SK-N-SH (cell line): ENCODE measurements at regions not wholly inside any gene's neighbourhood (a gene's known extent, or its start where the extent isn't known, plus 50 kb on each side); places are given as distances from the start of the nearest gene placed in this dataset.

Experiments used
- CTCF ChIA-PET: fragments of 300-600, 350-600 bp; formaldehyde crosslinking; extraction: SDS; loops from one replicate; lab custom pipeline; 2021; lab: Yijun Ruan, JAX
- POLR2A ChIA-PET: fragments of 350-600 bp; sonication (Branson Sonifier 250); formaldehyde crosslinking; extraction: SDS; loops from one replicate; lab custom pipeline; 2020; ENCODE audit warnings: antibody characterized with exemption, inconsistent platforms; lab: Yijun Ruan, JAX
- DNase-seq: peaks from one replicate; pipeline ENCODE4 v3.0.0; 2012
- H2AFZ ChIP-seq: fragments of 200-600 bp; sonication (generic); 2 replicates; pipeline ENCODE4 v1.8.1; 2016; ENCODE audit warnings: antibody characterized with exemption, mild to moderate bottlenecking, low read depth
- H3F3A ChIP-seq: fragments of 200-600 bp; sonication (generic); replicated peaks from 2 replicates; pipeline ENCODE3; 2016; ENCODE audit warnings: antibody characterized with exemption, mild to moderate bottlenecking; ENCODE audit not compliant: insufficient read depth
- H3K27ac ChIP-seq, 2 experiments: fragments of 200-500 bp in 1 of 2; fragments of 200-600 bp in 1 of 2; sonication (Bioruptor generic) in 1 of 2; sonication (generic), shearing (Covaris generic) in 1 of 2; 2 replicates each; pipeline versions ENCODE4 v1.5.1 to v1.6.1; 2014 to 2016; ENCODE audit warnings: low read depth in 2 of 2, inconsistent platforms in 1 of 2, low read length in 1 of 2, mild to moderate bottlenecking in 1 of 2, mixed read lengths in 1 of 2
- H3K27me3 ChIP-seq: fragments of 200-600 bp; sonication (generic), shearing (Covaris generic); 2 replicates; pipeline ENCODE4 v1.6.1; 2016; ENCODE audit warnings: mixed run types; ENCODE audit not compliant: insufficient read depth
- H3K36me3 ChIP-seq, 2 experiments: fragments of 200-500 bp in 1 of 2; fragments of 200-600 bp in 1 of 2; sonication (Bioruptor generic) in 1 of 2; sonication (generic) in 1 of 2; replicated peaks in 1 of 2; 2 replicates each; pipeline versions ENCODE3 to v1.5.1; 2014 to 2016; ENCODE audit warnings: low read length in 1 of 2, mild to moderate bottlenecking in 1 of 2; ENCODE audit not compliant: insufficient read depth in 2 of 2, control insufficient read depth in 1 of 2
- H3K4me1 ChIP-seq, 2 experiments: fragments of 200-500 bp in 1 of 2; fragments of 200-600 bp in 1 of 2; sonication (Bioruptor generic) in 1 of 2; sonication (generic), shearing (Covaris generic) in 1 of 2; 2 replicates each; pipeline versions ENCODE4 v1.5.1 to v1.6.1; 2014 to 2016; ENCODE audit warnings: low read depth in 1 of 2, low read length in 1 of 2, mixed run types in 1 of 2; ENCODE audit not compliant: insufficient read depth in 2 of 2, control insufficient read depth in 1 of 2
- H3K4me2 ChIP-seq: fragments of 200-600 bp; sonication (generic), shearing (Covaris generic); 2 replicates; pipeline ENCODE4 v1.6.1; 2017; ENCODE audit warnings: mixed run types
- H3K4me3 ChIP-seq, 2 experiments: fragments of 200-500 bp in 1 of 2; fragments of 200-600 bp in 1 of 2; sonication (Bioruptor generic) in 1 of 2; sonication (generic), shearing (Covaris generic) in 1 of 2; 2 replicates each; pipeline versions ENCODE4 v1.5.1 to v1.8.1; 2014 to 2016; ENCODE audit warnings: low read depth in 2 of 2, inconsistent platforms in 1 of 2, low read length in 1 of 2, mild to moderate bottlenecking in 1 of 2, mixed read lengths in 1 of 2, moderate library complexity in 1 of 2
- H3K79me2 ChIP-seq: fragments of 200-600 bp; sonication (generic); 2 replicates; pipeline ENCODE4 v1.8.1; 2017; ENCODE audit warnings: mild to moderate bottlenecking; ENCODE audit not compliant: insufficient read depth
- H3K9ac ChIP-seq: fragments of 200-600 bp; sonication (generic); 2 replicates; pipeline ENCODE4 v1.6.1; 2017; ENCODE audit warnings: mixed run types
- H3K9me2 ChIP-seq: fragments of 200-600 bp; sonication (generic); 2 replicates; pipeline ENCODE4 v1.6.1; 2017; ENCODE audit warnings: mixed run types
- H3K9me3 ChIP-seq: fragments of 200-600 bp; sonication (generic); 2 replicates; pipeline ENCODE4 v1.6.1; 2017; ENCODE audit warnings: mixed run types, mild to moderate bottlenecking, moderate library complexity
- H4K20me1 ChIP-seq: fragments of 200-600 bp; sonication (generic); 2 replicates; pipeline ENCODE4 v1.6.1; 2017; ENCODE audit warnings: mild to moderate bottlenecking, mixed run types; ENCODE audit not compliant: insufficient read depth
- ELF1 ChIP-seq: IDR thresholded peaks from 2 replicates; pipeline ENCODE4 v1.4.0; 2012
- GATA2 ChIP-seq: sonication (generic); formaldehyde crosslinking; IDR thresholded peaks from 2 replicates; pipeline ENCODE4 v1.5.0; 2020; ENCODE audit warnings: mild to moderate bottlenecking, missing genetic modification reagents
- MEF2A ChIP-seq: IDR thresholded peaks from 2 replicates; pipeline ENCODE4 v1.4.0; 2012; ENCODE audit warnings: low read depth, borderline replicate concordance
- NFIC ChIP-seq: IDR thresholded peaks from 2 replicates; pipeline ENCODE4 v1.4.0; 2012; ENCODE audit warnings: borderline replicate concordance
- NRF1 ChIP-seq: IDR thresholded peaks from 2 replicates; pipeline ENCODE4 v1.6.1; 2012; ENCODE audit warnings: low read depth, mild to moderate bottlenecking, low read length
- POLR2AphosphoS5 ChIP-seq: IDR thresholded peaks from 2 replicates; pipeline ENCODE4 v1.6.1; 2012; ENCODE audit warnings: low read depth, low read length
- TEAD4 ChIP-seq: IDR thresholded peaks from 2 replicates; pipeline ENCODE4 v1.4.0; 2012; ENCODE audit warnings: mild to moderate bottlenecking, borderline replicate concordance; ENCODE audit not compliant: insufficient read depth
- WGBS: methylation state at CpG from one replicate; pipeline ENCODE4 v1.1.6; 2017; ENCODE audit warnings: low lambda C conversion rate; 5-methylcytosine and 5-hydroxymethylcytosine counted together
- TF ChIP-seq, protein P1 (sequence below): IDR thresholded peaks from 2 replicates; pipeline ENCODE4 v1.4.0; 2012; ENCODE audit warnings: low read depth
- TF ChIP-seq, protein P2 (sequence below): fragments of 200-600 bp; sonication (generic); IDR thresholded peaks from 2 replicates; pipeline ENCODE4 v1.6.1; 2017; ENCODE audit warnings: antibody characterized with exemption, mild to moderate bottlenecking, moderate library complexity

- TF ChIP-seq, protein P1, sequence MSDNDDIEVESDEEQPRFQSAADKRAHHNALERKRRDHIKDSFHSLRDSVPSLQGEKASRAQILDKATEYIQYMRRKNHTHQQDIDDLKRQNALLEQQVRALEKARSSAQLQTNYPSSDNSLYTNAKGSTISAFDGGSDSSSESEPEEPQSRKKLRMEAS, result no peak
- TF ChIP-seq, protein P2, sequence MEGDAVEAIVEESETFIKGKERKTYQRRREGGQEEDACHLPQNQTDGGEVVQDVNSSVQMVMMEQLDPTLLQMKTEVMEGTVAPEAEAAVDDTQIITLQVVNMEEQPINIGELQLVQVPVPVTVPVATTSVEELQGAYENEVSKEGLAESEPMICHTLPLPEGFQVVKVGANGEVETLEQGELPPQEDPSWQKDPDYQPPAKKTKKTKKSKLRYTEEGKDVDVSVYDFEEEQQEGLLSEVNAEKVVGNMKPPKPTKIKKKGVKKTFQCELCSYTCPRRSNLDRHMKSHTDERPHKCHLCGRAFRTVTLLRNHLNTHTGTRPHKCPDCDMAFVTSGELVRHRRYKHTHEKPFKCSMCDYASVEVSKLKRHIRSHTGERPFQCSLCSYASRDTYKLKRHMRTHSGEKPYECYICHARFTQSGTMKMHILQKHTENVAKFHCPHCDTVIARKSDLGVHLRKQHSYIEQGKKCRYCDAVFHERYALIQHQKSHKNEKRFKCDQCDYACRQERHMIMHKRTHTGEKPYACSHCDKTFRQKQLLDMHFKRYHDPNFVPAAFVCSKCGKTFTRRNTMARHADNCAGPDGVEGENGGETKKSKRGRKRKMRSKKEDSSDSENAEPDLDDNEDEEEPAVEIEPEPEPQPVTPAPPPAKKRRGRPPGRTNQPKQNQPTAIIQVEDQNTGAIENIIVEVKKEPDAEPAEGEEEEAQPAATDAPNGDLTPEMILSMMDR, result no peak
- no peak for TF ChIP-seq POLR2AphosphoS5
- TF ChIP-seq, all 33 proteins: peak for 0
Measured at GRCh38 chr12:90166671-90167070, 458.0 kb upstream of the ATP2B1 start (continued).

- POLR2A ChIA-PET, result no interaction called here
- Histone ChIP-seq H3F3A (no peaks in the 10 kb centered on the region), H3K4me2 (no peak overlapping the region), H3K9me3 (no peaks in the 10 kb centered on the region), H3K4me3 (no peak overlapping the region), H3K9ac (no peak overlapping the region), H3K27me3 (no peaks in the 10 kb centered on the region), H3K4me1 (no peaks in the 10 kb centered on the region), H2AFZ (no peak overlapping the region), H3K36me3 (no peaks in the 10 kb centered on the region), H3K79me2 (no peaks in the 10 kb centered on the region), H3K9me2 (no peaks in the 10 kb centered on the region), H3K27ac (no peak overlapping the region), H4K20me1 (no peaks in the 10 kb centered on the region)
- TF ChIP-seq ELF1 (no peak), POLR2AphosphoS5 (no peak), NFIC (no peak), GATA2 (CRISPR knock-in tag) (no peak), NRF1 (no peak), TEAD4 (no peak)
- DNase-seq, result no peak
- 45% methylated on average over 1 of the region's 1 CpG for WGBS
- CTCF ChIA-PET, result interaction anchor here (0.6 kb wide), 1 partner anchor 149 kb away, joined by 3 read pairs; no protein-coding TSS in a partner anchor
Measured at GRCh38 chr12:90166012-90166411, 457.4 kb upstream of the ATP2B1 start.

DNA sequence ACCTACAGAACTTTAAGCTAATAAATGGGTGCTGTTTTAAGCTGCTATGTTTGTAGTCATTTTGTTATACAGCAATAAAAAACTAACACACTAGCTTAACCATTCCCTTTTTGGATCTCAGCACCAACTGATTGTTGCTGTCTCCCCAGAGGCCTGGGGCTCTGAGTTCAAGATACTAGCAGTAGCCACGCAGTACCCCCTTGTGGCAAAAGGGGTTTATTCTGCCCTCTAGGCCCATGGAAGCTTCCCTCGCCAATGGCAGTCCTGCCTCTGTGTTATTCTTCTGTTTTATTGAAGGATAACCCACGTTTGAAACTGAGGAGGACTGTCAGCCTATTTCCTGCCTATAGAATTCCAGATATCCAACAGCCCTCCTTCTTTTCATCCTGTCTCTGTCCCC is 455.3 kb upstream of the ATP2B1 start:
- Histone ChIP-seq H3F3A (no peaks in the 10 kb centered on the region), H3K4me3 (no peak overlapping the region), H3K27ac (no peak overlapping the region), H4K20me1 (no peaks in the 10 kb centered on the region), H3K9me3 (no peaks in the 10 kb centered on the region), H3K4me2 (no peak overlapping the region), H3K9me2 (no peaks in the 10 kb centered on the region), H3K27me3 (no peaks in the 10 kb centered on the region), H3K9ac (no peak overlapping the region), H3K79me2 (no peaks in the 10 kb centered on the region), H3K4me1 (no peaks in the 10 kb centered on the region), H2AFZ (no peak overlapping the region), H3K36me3 (no peaks in the 10 kb centered on the region)
- TF ChIP-seq, protein P2, result 0 out of 2 replicates have a peak, but pooled peaks have one; percentile 24
- no peak for TF ChIP-seq MEF2A
- DNase-seq, result no peak
- ChIA-PET POLR2A (no interaction called here), CTCF (interaction anchor here (0.6 to 1.2 kb wide), 2 partner anchors 39 to 690 kb away, joined by 3 to 4 read pairs; no protein-coding TSS in a partner anchor)
- WGBS, result 31% methylated on average over 3 of the region's 3 CpGs
